HUDEP-2 (cell line): ENCODE measurements at regions not wholly inside any gene's neighbourhood (a gene's known extent, or its start where the extent isn't known, plus 50 kb on each side); places are given as distances from the start of the nearest gene placed in this dataset.
"Not testable (repeated sequence)": the region's sequence is repeated elsewhere in the genome, so short reads cannot be mapped to it uniquely, and the experiment has no call there.

Experiments used
- DNase-seq, 76 experiments: peaks; one replicate each; lab custom pipeline; 2025; ENCODE audit not compliant: unreplicated experiment in 76 of 76; lab: John Stamatoyannopoulos, UW

DNA sequence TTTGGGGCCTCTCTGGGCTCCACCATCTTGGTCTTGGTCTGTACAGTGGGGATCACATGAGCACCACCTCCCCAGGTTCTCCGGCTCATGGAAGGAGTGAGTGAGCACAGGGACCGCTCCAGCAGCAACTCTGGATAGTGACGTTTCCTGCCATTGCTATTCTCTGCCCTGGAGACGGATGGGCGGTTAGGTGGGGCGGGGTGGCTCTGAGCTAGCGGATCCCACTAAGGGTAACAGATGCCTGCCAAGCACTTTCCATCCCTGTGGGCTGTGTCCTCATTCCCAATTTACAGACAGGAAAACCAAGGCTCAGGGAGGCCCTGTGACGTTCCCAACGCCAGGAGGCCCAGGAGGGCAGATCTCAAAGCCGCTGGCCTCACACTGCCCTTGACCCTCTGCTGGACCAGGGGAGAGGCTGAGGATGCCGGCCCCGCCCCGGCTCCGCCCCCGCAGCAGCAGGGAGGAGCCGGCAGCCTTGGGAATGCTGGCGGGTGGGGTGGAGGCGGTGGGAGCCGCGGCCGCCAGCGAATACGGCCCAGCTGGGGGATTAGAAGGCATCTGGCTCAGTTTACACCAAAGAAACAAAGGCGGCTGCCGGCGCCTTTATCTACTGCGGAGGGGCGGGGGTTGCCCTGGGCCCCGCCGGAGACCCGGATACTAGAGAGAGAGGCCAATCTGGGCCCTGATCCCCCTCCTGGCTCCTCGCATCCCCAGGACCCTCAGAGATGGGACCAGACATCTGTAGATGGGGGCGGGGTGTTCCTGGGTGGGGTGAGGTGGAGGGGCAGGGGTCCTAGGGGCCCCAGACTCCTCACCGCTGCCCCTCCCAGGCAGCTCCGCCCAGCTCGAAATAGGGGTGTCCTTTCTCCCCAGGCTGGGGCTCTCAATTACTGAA lies 122.3 kb upstream of the CIBAR2 start:
- DNase-seq, result no peak

DNA sequence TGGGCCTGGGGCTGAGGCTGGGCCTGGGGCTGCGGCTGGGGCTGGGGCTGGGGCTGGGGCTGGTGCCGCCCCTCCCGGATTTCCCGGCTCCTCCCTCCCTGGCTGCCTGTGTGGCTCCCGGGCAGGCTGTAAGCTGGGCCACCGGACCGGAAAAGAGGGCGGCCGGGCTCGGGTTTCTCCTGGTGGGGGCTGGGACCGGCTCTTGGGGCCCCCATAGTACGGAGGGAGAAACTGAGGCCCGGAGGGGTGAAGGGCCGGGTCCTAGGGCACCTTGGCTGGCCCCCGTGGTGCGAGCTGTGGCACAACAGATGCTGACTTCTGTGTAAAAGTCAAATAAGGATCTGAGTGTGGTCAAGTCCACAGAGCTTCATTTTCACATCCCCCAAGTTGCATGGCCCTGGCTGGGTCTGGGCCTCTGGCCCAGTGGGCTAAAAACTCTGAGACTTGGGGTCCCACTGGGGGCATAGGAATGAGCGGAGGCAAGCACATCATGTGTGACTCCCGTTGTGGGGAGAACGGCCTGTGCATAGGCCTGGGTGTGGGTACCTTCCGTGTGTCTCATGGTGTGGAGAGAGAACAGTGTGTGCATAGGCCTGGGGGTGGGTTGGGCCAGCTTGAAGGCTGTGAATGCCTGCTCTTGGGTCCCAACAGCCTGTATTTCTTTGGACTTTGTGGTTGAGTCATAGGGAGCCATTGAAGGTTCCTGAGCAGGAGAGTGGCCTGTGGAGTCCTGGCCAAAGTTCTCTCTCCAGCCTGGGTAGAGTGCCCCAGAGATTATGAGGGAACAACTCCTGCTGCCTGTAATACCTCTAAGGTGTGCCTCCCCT lies 123.9 kb upstream of the CIBAR2 start:
- DNase-seq, result no peak

DNA sequence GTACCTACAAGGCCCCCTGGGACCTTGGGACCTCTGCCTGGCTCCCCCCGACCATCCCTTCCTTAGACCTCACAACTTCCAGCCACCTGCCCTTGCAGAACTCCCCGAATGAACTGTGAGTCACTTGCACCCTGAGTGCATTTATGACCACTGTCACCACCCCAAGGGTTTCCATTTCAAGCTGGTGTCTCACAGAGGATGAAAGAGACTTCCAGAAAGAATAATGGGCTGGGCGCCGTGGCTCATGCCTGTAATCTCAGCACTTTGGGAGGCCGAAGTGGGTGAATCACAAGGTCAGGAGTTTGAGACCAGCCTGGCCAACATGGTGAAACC lies 124.5 kb upstream of the CIBAR2 start:
- DNase-seq, result no peak

DNA sequence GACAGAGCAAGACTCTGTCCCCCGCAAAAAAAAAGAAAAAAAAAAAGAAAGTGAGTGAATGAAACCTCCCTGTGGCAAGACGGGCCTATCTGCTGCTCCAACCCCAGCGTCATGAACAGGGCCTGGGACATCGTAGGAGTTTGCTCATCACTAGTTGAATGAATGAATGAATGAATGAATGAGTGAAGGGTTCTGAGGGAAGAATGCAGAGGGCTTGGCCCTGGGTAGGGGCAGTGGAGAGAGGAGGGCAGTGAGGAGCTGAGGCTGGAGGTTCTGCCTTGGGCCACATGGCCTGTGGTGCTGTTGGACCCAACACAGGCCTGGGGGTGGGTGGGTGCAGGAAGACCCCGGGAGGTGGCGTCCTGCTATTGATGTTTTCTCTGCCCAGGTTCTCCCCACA lies 125.5 kb upstream of the CIBAR2 start:
- no peak for DNase-seq

DNA sequence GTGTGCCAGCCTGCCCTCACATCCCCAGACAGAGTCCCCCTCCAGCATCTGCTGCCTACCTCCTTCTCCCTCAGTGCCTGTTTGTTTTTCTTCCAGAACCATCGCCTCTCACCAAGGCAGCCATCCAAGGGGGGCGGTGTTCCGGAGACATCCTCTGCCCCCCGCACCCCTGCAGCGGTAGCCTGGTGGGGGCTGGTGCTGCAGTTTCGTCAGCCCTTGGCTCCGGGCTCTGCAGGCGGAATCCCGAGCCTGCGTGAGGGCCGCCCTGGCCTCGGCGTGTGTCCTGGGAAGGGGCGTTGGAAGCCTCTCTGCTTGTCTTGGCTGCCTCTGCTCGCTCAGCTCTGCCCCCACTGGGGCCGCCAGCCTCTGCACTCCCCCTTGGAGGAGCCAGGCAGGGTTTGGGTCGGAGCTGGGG lies 126.0 kb upstream of the CIBAR2 start:
- DNase-seq, result no peak

DNA sequence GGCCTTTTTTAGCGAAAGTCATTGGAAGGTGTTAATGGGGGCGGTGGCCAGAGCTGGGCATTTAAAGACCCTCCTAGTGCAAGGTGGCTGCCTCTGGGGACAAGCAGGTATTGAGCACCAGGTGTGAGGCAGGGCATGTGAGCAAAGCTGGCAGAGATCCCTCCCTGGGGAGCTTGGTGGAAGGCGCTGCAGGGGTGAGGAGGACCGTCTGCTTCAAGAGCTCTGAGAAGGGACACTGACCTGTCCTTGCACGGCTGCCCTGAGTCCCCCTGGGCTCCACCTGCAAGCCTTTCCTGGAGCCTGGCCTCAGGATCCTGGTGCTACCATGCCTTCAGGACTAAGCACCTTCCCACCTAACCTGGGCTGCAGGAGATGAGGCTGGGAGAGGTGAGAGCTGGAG lies 127.0 kb upstream of the CIBAR2 start:
- DNase-seq, result no peak

DNA sequence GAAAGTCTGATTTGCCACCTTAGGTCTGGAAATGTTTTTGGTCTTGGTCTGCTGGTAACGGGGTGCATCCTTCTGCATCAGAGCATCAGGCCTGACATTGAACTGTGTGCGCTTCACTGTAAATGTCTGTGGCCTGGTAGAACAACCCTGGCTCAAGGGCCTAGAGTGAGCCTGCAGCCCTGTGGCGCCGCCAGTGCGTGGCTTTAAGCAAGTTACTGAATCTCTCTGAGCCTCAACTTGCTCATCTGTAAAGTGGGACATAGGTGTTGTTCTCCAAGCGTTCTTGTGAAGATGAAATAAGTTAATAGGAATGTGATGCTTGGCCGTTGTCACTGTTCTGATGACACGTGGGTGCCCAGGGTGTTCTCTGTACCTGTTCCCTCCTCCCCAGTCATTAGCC lies 127.6 kb upstream of the CIBAR2 start:
- no peak for DNase-seq

DNA sequence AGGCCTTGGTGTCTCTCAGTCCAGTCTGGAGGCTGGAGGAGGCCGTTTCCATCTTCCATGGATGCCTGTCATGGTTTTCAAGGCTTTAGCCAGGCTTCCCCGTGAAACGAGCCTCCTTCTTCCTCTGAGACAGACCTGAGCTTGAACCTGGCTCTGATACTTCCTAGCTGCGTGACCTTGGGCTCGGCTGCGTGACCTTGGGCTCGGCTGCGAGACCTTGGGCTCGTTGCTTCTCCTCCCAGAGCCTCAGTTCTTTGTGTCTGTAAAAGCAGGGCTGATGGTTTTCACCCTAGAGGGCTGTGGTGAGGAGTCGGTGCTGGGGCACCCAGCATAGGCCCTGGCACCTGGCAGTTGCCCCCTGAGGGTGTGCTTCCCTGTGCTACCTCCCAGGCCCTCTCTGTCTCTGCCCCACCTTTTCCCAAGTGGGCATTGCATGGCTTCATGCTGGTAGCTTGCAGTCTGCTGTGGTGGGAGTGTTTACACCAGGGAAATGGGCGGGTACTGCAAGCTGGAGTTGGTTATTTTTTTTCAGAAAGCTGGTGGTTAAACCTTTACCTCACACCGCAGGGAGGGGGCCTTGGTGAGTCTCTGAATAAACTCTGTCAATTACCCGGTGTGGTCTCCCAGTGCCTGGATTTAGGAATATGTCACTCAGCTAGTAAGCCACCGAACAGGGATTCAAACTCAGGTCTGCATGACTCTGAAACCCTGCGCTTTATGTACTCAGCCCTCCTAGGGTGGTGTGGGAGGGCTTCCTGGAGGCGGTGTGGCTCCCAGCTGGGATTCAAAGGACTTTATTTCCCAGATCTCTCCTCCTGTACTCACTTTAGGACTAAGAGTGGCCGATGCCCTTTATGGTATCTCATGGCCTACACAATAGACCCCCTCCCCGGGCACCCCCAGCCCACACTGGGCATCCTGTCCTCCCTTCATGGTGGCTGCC lies 129.0 kb upstream of the CIBAR2 start:
- no peak for DNase-seq

DNA sequence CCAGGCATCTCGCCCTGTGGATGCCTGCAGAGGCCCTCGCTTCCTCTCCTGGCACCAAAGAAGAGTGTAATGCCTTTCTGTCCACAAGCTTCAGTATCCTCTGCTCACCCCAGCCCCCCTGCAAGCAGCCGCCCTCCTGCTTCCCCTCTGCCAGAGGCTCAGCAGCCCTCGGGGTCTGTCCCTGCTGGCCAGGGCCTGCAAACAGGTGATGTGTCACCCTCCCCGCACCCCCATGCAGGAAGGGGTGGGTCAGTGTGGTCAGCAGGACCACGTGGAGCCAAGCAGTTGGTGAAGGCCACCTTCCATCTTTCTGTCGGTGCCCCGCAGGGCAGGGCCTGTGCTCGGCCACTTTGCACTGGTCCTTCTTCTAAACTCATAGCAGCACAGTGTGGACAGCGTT lies 129.9 kb upstream of the CIBAR2 start:
- no peak for DNase-seq

DNA sequence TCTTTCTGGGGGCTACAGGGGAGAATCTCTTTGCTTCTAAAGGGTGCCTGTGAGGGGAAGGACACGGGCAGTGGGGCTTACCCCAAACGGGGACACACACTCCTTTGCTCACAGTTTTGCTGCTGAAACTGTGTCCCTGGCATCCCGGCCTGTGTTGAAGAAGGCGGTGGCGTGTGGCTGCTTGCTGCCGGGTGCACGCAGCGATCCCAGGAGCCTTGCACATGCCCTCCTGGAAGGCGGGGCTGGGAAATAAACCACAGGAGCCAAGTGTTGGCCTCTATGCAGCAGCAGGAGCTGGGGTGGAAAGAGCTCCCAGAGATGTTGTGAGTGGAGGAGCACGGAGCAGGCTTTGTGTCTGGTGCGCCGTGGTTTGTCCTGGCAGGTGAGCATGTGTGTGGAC lies 131.0 kb upstream of the CIBAR2 start:
- no peak for DNase-seq

DNA sequence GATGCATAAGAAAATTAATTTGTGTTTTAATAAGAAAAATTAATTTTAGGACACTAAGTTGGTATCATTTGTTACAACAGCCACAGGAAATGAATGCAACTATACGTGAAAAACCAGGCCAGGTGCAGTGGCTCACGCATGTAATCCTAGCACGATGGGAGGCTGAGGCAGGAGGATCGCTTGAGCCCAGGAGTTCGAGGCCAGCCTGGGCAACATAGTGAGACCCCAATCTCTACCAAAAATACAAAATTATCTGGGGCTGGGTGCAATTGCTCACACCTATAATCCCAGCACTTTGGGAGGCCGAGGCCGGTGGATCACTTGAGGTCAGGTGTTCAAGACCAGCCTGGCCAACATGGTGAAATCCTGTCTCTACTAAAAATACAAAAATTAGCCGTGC lies 132.2 kb upstream of the CIBAR2 start:
- DNase-seq, result not testable (repeated sequence)

DNA sequence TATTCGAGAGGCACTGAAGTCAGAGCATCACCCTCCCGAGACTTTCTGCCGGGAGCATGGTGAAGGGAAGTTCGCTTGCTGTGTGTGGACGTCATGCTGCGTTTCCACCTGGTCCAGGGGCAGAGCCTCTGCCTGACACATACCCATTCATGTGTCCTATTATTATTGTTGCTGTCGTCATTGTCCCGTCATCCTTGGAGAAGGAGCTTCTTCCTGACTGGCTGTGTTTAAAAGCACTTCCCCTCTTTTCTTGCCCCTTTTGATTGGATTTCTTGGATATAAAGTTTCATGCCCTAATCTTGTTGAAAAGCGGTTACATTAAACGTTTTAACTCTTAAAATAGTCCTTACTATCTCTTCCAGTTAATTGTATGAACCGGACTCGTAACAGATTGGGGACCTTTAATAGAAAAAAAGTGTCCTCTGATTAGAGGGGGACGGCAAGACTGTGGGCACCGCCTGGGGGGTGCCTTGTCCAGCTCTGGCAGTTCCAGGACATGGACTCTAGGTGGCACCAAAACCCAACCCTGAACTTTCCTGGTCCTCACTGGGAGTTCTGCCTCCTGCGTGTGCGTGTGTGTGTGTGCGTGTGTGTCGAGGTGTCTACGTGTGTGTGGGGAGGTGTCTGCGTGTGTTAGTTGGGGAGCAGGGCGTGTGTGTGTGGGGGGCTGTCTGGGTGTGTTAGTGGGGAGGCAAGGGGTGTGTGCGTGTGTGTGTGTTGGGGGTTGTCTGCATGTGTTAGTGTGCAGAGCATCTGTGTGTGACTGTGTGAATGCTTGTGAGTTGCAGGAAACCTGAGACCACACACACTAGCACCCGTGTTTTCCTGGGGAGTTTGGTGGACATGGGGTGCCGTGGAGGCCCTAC lies 133.3 kb upstream of the CIBAR2 start:
- DNase-seq, result peak in 38 of 76 experiments; percentile 3 to 41 (median 18)

DNA sequence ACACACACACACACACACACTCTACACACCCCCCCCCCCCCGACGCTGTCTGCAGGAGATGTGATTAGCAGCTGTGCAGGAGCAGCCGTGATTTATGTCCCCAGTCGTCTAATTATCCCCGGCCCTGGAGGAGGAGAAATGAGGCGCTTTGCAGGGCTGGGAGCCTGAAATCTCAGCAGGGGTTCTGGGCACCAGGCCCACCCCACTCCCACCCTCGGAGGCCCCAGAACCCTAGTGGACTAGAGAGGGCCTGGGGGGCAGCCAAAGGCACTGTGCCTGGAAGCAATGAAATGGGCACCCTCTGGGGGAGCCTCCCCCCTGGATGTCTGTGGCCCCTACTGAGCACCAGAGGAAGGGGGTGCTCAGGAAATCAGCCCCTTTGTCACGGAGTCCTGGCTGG lies 134.2 kb upstream of the CIBAR2 start:
- DNase-seq, result no peak

DNA sequence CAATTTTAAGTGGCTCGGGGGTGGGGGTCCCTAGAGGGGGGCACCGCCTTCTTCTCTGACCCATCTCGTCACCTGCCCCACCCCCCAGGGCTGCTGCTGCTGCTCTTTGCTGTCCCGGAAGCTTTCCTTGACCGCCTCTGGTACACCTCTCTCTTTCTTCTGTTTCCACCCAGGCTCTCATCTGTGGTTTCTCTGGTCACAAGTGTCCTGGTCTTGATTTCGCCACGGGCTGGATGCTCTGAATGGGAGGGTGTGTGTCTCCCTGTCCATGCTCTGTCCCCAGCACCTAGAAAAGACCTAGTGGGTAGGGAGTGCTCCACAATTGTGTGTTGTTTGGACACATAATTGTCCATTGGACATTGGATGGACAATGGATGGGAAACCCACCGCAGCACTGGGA lies 134.7 kb upstream of the CIBAR2 start:
- DNase-seq, result no peak

DNA sequence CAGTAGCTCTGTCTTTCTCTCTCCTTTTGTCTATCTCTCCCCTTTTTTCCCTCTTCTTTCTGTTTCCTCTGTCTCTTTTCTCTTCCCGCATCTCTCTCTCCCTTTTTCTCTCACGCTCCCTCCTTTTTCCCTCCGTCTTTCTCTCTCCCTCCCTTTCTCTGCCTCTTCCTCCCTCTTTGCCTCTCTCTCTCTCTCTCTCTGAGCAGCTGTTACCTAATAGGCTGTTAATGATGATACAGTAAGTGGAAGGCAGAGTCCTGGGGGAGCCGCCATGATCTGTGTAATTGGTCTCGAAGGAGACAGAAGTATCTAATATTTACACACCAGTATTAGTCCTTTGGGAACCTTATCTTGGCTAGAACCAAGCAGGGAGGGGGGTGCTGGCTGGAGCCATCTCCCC lies 136.1 kb upstream of the CIBAR2 start:
- no peak for DNase-seq

DNA sequence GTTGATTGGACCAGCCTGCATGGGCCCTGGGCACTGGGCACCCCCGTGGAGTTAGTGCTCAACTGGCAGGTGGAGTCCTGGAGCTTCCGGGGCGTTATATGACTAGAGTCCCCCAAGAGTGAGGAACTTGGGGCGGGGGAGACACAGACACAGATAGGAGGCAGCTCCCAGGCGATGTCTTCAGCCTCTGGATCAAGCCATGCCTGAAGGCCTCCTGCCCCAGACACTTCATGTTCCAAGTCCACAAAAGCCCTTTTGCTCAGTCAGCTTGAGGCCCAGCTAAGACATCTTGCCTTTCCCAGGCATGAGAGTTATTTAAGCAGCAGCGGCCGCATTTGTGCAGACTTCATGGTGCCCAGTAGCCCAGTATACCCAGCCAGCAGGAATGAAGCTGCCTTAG lies 136.6 kb upstream of the CIBAR2 start:
- no peak for DNase-seq

DNA sequence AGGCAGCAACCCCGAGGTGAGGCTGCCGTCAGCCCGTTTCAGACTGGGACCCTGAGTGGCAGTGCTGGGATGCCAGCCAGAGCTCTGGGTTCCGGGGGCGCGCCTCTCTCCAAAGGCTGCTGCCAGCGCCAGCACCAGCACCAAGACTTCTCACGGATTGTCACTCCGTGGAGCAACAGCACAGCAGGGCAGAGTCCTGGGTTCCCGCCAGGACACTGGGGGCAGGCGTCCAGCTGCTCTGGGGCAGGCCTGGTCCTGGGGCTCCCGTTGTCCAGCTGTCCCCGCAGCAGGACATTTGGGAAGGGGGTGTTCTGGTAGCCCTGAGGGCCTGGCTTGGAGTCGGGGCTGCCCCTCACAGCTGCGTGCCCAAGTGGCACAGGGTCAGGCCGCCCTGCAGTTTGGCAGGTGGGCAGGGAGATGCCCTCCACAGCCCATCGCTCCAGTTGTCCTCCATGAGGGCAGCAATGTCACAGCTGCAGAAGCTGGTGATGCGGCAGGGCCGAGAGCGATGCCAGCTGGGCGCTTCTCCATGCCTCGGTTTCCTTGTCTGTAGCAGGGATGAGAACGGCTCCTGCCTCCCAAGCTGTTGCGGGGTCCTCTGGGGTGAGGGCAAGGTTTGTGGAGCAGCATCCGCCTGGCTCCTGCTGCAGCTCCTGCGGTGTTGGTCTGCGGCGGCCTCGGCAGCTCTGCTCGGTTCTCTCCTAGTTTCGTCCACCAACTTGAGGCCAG lies 137.3 kb upstream of the CIBAR2 start:
- no peak for DNase-seq

DNA sequence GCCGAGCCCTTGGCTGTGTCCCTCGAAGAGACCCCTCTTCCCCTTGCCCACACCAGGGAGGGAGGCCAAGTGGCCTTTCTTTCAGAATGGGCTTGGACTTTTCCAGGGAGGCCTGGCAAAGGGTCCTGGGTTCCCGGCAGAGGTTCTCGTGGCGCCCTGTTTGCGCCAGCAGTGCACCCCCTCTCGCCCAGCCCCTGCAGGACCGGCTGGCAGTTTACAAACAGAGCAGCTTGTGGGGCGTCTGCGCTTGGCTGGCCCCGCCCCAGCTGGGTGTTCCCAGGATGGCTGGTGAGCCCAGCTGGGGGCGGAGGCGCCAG lies 137.8 kb upstream of the CIBAR2 start:
- DNase-seq, result no peak

DNA sequence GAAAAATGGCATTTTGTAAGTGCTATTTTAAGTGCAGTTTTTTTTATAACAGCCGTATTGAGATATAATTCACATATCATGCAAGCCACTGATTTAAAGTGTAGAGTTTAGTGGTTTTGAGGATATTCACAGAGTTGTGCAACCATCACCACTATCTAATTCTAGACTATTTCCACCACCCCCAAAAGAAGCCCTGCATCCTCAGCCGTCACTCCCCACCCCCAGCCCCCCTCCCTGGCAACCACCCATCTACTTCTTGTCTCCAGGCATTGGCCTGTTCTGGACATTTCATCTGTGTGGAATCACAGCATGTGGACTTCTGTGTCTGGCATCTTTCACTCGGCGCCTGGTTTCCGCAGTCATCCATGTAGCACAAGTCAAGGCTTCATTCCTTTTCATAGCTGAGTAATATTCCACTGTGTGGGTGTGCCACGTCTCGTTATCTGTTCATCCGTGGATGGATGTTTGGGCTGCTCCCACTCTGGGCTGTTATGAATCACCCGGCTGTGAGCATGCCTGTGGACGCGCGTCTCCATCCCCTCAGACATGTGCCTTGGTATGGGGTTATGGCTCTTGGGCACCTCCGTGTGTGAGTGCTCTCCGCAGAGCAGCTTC lies 138.4 kb upstream of the CIBAR2 start:
- no peak for DNase-seq
